ENCODE measurements at regions not wholly inside any gene's neighbourhood (a gene's known extent, or its start where the extent isn't known, plus 50 kb on each side); places are given as distances from the start of the nearest gene placed in this dataset.

- CTCF ChIA-PET: interaction anchor here (1.2 kb wide), 1 partner anchor 37 kb away, joined by 4 read pairs; no protein-coding TSS in a partner anchor
- Histone ChIP-seq H3K9me3 (ENCODE audit: control insufficient read depth, insufficient read depth, low read length) (no peaks in the 10 kb centered on the region; the same call in 1 of the 2 replicates), H3K27ac (ENCODE audit: low read depth, low read length) (no peak overlapping the region), H3K27me3 (ENCODE audit: control insufficient read depth, insufficient read depth, low read length) (no peaks in the 10 kb centered on the region), H3K4me3 (ENCODE audit: low read depth, low read length) (no peak overlapping the region)
- TF ChIP-seq CTCF (IDR thresholded peaks at IDR 0.05; ENCODE audit: low read depth, low read length): no peak
- POLR2A ChIA-PET: no interaction called here
- DNase-seq (ENCODE audit: low read depth, low spot score): no peak
Measured at GRCh38 chr17:72594248-72594647, 473.4 kb downstream of the SOX9 start.
